Globus pallidus (tissue), 1 donor: ENCODE measurements at regions not wholly inside any gene's neighbourhood (a gene's known extent, or its start where the extent isn't known, plus 50 kb on each side); places are given as distances from the start of the nearest gene placed in this dataset.

Source experiments
- DNase-seq: peaks from one replicate; pipeline ENCODE4 v3.0.0-alpha.2; 2015; ENCODE audit warnings: low spot score

DNA sequence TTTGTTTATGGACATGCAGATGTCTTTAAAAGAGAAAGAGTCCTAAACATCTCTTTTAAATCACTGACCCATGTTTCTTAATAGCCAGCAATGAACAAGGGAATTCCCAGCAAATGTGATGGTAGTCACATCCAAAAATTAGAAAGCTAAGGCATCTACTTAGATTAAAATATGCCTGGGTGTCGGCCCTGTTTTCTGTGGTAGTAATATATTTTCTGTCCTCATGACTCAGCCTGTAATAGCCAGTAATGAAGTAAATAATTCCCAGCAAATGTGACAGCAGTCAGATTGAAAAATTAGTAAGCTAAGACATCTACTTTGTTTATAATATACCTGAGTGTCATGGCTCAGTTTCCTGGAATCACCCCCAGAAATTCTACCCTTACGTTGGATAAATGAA, 60.6 kb upstream of the MYRIP start:
- DNase-seq = no peak

DNA sequence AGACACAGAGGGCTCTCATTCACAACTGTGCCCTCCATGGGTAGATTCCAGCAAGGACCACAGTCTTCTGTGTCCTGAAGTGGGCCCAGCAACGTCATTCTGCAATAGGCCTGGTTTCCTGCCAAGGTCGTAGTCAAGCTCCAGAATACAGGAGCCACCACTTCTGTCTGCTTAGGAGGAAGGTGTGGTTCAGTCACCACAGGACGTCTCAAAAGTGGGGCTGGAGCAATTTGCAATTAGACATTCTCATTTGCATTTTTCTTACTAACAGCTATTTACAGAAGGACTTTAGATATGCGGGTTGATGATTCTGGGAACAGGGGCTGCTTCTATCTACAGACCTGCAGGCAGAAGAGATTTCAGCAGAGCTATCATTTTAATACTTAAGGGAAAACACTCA, 58.7 kb upstream of the MYRIP start:
- no peak for DNase-seq

DNA sequence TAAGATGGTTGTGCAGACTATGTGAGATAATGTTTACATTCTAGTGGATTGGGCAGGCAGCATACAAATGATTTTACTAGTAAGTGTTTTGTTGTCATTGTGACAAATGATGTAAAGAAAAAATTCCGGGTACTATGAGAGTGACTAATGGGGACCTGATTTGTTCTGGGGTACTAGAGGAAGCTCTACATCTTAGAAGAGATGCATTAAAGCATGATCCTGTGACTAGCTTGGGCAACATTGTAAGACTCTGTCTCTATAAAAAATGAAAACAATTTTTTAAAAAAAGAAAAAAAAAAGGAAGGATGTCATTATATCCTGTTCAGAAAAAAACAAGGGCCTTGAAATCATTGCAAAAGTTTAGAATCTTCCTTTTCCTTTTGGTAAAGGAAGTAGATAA, 58.1 kb upstream of the MYRIP start:
- DNase-seq = no peak

DNA sequence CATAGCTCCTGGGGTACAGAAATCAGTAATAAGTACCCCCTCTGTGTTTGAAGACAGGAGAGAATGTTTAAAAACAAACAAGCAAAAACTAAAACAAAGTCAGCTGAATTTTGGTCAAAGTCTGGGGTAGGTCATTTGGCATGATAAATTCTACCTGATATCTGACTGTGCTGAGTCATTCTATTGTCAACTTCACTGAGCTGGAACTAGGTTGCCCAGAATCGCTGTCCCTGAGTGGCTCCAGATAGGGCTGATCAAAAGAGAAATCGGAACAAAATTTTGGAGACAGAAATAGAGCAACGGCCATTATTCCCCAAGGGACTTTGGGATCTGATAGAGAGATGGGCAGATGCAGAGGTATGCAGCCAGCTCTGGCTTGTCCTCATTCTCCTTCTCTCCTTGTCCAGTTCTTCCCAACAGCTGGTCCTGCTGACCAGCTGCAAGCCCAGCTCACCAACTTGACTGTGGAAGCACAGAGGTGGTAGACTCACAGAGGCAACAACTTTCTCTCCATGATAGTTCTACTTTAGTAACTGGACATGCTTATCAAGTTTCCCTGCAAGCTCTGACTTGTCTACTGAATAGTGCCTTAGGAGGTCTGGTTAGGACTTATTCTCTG, 57.3 kb upstream of the MYRIP start:
- no peak for DNase-seq

DNA sequence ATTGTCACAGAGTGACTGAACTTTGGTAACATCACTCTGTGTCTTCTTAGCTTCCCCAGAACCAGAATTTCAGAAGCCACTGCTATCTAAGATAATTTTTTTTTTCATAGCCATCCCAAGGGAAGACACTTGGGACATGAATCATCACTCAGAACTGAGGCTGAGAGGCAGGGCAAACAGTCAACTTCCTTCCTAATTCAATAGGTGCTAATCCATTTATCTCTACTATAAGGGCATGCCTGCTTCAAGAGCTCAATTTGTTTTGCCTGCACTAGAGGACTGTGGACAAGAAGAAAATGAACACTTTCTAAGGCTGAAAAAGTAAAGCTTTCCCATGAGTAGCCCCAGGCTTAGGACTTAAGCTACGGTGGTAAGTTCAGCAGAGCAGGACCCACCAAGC, 56.7 kb upstream of the MYRIP start:
- DNase-seq = no peak

DNA sequence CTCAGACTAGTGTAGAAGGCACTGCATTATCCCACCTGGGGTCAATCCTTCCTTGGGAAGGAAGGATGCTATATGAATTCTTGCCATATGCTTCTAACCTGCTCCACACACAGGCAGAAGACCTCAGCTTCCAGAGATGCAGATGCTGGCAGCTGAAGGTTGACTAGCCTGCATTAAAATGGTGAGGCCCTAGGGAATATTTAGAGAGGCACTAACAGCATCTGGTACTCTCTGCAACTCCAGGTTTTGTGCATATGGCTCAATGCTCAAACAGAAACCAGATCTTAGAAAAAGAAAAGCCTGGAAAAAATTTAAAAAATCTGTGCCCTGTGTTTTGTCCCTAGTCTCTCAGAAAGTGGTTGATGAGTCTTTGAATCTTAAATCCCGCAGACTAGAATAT, 56.0 kb upstream of the MYRIP start:
- DNase-seq = no peak

DNA sequence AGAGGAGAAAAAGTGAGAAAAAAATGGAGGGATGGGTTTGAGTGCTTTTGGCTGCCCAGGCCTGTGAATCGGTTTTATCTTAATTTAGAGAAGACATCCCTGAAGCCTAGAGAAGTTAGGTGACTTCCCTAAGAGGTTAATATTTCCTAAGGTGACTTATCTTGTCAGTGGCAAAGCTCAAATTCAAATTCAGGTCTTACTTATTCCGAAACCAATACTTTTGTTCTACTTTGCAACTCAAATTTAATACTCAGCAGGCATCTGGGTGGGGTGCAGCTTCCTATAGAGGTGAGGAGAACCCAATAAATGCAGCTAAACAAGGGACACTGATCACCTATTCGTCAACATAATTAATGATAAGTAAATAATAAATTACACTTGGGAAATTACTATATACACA, 54.9 kb upstream of the MYRIP start:
- DNase-seq = no peak

DNA sequence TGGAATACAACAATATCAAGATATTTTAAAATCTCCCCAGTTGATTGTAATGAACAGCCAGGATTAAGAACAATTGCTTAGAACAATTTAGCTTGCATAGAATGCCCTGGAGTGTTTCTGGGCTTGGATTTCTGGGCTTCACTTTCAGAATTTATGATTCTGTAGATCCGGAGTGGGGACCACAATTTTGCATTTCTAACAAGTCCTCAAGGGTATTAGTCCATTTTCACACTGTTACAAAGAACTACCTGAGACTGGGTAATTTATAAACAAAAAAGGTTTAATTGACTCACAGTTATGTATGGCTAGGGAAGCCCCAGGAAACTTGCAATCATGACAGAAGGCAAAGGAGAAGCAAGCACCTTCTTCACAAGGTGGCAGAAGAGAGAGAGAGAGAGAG, 54.3 kb upstream of the MYRIP start:
- DNase-seq = no peak

DNA sequence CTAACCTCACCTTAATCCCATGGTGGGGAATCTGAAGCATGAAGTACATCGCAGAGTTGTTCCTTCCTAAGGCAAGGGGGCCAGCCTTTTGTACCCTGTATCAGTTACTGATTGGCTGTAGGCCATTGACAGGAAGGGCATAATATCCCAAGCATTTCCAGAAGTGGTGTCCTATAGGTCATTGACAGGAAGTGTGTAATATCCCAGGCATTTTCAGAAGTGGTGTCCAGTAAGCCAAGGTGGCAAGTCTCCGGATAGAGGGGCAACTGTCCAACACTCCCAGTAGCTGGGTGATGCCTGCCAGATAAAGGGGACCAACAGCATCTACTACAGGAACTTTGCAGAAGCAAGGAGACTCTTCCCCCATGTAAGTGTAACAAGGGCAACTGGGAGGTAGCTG, 52.1 kb upstream of the MYRIP start:
- no peak for DNase-seq
